ENCODE measurements at regions not wholly inside any gene's neighbourhood (a gene's known extent, or its start where the extent isn't known, plus 50 kb on each side); places are given as distances from the start of the nearest gene placed in this dataset.

DNA sequence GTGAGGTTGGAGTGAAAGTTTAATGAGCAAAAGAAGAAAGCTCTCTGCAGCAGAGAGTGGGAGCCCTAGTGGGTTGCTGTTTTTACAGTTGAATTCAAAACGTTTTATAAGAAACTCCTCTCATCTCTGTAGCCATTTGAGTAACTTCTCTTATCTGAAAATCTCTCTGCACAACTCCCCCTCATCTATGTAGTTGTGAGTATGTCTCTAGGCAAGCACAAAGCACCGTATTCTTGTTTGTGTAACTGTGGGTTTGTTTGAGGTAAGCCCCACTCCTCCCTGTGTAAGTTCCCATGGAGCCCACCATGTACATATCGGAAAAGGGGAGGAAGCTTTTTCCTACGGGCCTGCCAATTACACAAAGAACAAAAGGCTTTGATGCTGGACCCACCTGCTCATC is 56.5 kb upstream of the GOLGA6L2 start:
- BruUV-seq (replicated peaks), result no TSS peak
- no peak for DNase-seq (ENCODE audit: low read depth, low spot score)
- intact Hi-C loops (cut with micrococcal nuclease), result no loop called here
- H3K4me2 ChIP-seq (ENCODE audit: low read length), result no peak overlapping the region
- H3K4me3 ChIP-seq (replicated peaks in 1 of 2; ENCODE audit: low read depth in 1 of 2, low read length in 2 of 2), result no peak overlapping the region
- no peak overlapping the region for H3K9ac ChIP-seq (ENCODE audit: low read length)
- H3K4me1 ChIP-seq (ENCODE audit: control insufficient read depth in 1 of 2, insufficient read depth in 2 of 2, low read length in 2 of 2), result no peaks in the 10 kb centered on the region
- no peaks in the 10 kb centered on the region for H4K20me1 ChIP-seq (ENCODE audit: insufficient read depth)
- no peak for ATAC-seq
- ChIA-PET POLR2A (no interaction called here), RAD21 (ENCODE audit: low non-redundant PET in 1 of 2, low total read pairs in 2 of 2, uncharacterized antibody in 2 of 2, unreplicated experiment in 2 of 2) (no interaction called here), CTCF (interaction anchor here (1.3 kb wide), 1 partner anchor 9 kb away, joined by 5 read pairs; no protein-coding TSS in a partner anchor)
- no peak for TF ChIP-seq JUND (IDR thresholded peaks at IDR 0.05)
- H3K27ac ChIP-seq (ENCODE audit: low read depth, low read length), result no peak overlapping the region
- no peaks in the 10 kb centered on the region for H3K9me3 ChIP-seq (ENCODE audit: control insufficient read depth in 1 of 2, insufficient read depth in 1 of 2, low read depth in 1 of 2, low read length in 2 of 2)
- H3K27me3 ChIP-seq (ENCODE audit: insufficient read depth, low read length), result peaks cover 38% of the 10 kb centered on the region
- H3K9me2 ChIP-seq (ENCODE audit: insufficient read depth), result no peaks in the 10 kb centered on the region
- H3K36me3 ChIP-seq (ENCODE audit: control insufficient read depth in 1 of 2, insufficient read depth in 2 of 2, low read length in 2 of 2), result no peaks in the 10 kb centered on the region
- H2AFZ ChIP-seq (ENCODE audit: low read depth, low read length, poor library complexity, severe bottlenecking), result no peak overlapping the region
- H3K79me2 ChIP-seq (ENCODE audit: insufficient read depth, low read length), result no peaks in the 10 kb centered on the region

GRCh38 chr15:23497710-23498111 is 50.7 kb upstream of the GOLGA6L2 start:
- ATAC-seq, result peak; percentile 32; the same call in 1 of the 2 replicates
- Histone ChIP-seq H3K36me3 (ENCODE audit: control insufficient read depth in 1 of 2, insufficient read depth in 2 of 2, low read length in 2 of 2) (no peaks in the 10 kb centered on the region), H2AFZ (ENCODE audit: low read depth, low read length, poor library complexity, severe bottlenecking) (no peak overlapping the region), H3K27me3 (ENCODE audit: insufficient read depth, low read length) (peaks cover 10% of the 10 kb centered on the region), H3K9me3 (ENCODE audit: control insufficient read depth in 1 of 2, insufficient read depth in 1 of 2, low read depth in 1 of 2, low read length in 2 of 2) (no peaks in the 10 kb centered on the region), H3K4me2 (ENCODE audit: low read length) (no peak overlapping the region), H3K79me2 (ENCODE audit: insufficient read depth, low read length) (no peaks in the 10 kb centered on the region), H3K4me1 (ENCODE audit: control insufficient read depth in 1 of 2, insufficient read depth in 2 of 2, low read length in 2 of 2) (no peaks in the 10 kb centered on the region), H3K27ac (ENCODE audit: low read depth, low read length) (no peak overlapping the region), H3K9me2 (ENCODE audit: insufficient read depth) (no peaks in the 10 kb centered on the region), H4K20me1 (ENCODE audit: insufficient read depth) (no peaks in the 10 kb centered on the region), H3K9ac (ENCODE audit: low read length) (no peak overlapping the region), H3K4me3 (replicated peaks in 1 of 2; ENCODE audit: low read depth in 1 of 2, low read length in 2 of 2) (no peak overlapping the region)
- RAD21 ChIA-PET (ENCODE audit: low non-redundant PET in 1 of 2, low total read pairs in 2 of 2, uncharacterized antibody in 2 of 2, unreplicated experiment in 2 of 2), result no interaction called here
- DNase-seq (ENCODE audit: low read depth, low spot score), result no peak
- BruUV-seq (replicated peaks), result no TSS peak
- intact Hi-C loops (cut with micrococcal nuclease), result no loop called here
- POLR2A ChIA-PET, result no interaction called here
- CTCF ChIA-PET, result interaction anchor here (0.9 to 2.4 kb wide), 9 partner anchors 8 to 131 kb away, joined by 3 to 14 read pairs (median 5); no protein-coding TSS in a partner anchor
- no peak for TF ChIP-seq ZFX (IDR thresholded peaks at IDR 0.05)
- TF ChIP-seq, protein P1, sequence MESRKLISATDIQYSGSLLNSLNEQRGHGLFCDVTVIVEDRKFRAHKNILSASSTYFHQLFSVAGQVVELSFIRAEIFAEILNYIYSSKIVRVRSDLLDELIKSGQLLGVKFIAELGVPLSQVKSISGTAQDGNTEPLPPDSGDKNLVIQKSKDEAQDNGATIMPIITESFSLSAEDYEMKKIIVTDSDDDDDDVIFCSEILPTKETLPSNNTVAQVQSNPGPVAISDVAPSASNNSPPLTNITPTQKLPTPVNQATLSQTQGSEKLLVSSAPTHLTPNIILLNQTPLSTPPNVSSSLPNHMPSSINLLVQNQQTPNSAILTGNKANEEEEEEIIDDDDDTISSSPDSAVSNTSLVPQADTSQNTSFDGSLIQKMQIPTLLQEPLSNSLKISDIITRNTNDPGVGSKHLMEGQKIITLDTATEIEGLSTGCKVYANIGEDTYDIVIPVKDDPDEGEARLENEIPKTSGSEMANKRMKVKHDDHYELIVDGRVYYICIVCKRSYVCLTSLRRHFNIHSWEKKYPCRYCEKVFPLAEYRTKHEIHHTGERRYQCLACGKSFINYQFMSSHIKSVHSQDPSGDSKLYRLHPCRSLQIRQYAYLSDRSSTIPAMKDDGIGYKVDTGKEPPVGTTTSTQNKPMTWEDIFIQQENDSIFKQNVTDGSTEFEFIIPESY (IDR thresholded peaks at IDR 0.05; ENCODE audit: extremely low read depth, insufficient replicate concordance, low read length), result no peak
- no peak for TF ChIP-seq SIN3A (IDR thresholded peaks at IDR 0.05; ENCODE audit: low read depth)
- no peak for TF ChIP-seq EZH2phosphoT487 (IDR thresholded peaks at IDR 0.05; ENCODE audit: borderline replicate concordance)
- TF ChIP-seq ATF3 (IDR thresholded peaks at IDR 0.05), result no peak
- no peak for TF ChIP-seq CEBPB (IDR thresholded peaks at IDR 0.05; ENCODE audit: low read depth)
- TF ChIP-seq EGR1 (IDR thresholded peaks at IDR 0.05; ENCODE audit: low read depth), result no peak
- TF ChIP-seq, protein P2, sequence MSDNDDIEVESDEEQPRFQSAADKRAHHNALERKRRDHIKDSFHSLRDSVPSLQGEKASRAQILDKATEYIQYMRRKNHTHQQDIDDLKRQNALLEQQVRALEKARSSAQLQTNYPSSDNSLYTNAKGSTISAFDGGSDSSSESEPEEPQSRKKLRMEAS (IDR thresholded peaks at IDR 0.05), result no peak
- TF ChIP-seq RAD21 (IDR thresholded peaks at IDR 0.05; ENCODE audit: low read depth), result peak; percentile 20; the same call in 1 of the 2 replicates
- no peak for TF ChIP-seq EZH2 (IDR thresholded peaks at IDR 0.05)
- peak in 2 of 3 experiments; percentile 52 to 68; a peak in 4 of 6 replicates for TF ChIP-seq CTCF (IDR thresholded peaks at IDR 0.05 in 2 of 3, conservative IDR thresholded peaks at IDR 0.05 in 1 of 3; ENCODE audit: borderline replicate concordance in 1 of 3, insufficient read depth in 1 of 3, low read depth in 2 of 3, low read length in 2 of 3)
- TF ChIP-seq YY1 (IDR thresholded peaks at IDR 0.05; ENCODE audit: extremely low read depth, insufficient replicate concordance, low read depth, low read length), result no peak

All from HCT116 (cell line).